ENCODE measurements at regions not wholly inside any gene's neighbourhood (a gene's known extent, or its start where the extent isn't known, plus 50 kb on each side); places are given as distances from the start of the nearest gene placed in this dataset.

DNA sequence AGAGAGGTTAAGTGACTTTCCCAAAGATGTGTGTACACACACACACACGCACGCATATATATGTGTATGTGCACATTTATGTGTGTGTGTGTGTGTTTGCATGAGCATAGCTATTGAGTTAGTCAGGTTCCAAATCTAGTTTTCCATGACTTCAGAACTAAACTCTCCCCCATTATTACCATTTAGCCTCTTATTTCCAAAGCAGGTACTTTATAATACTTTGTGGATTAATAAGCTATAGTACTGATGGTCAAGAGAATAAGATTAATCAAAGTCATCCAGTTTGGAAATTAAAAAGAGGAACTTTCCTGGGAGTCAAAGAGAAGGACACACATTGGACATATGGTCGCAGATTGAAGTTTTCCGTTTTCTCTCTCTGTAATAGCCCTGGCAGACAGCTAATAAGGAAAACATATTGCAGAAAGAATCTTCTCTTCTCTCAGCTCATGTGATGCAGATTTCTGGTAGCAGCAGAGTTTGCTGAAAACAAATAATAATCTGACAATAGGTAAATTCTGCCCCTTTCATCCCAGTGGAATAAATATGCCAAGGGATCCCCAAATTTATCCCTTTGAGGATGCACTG lies 410.9 kb upstream of the TCF4 start:
- TF ChIP-seq GATA2 (IDR thresholded peaks at IDR 0.05; ENCODE audit: low read depth, low read length) (no peak), GATA3 (IDR thresholded peaks at IDR 0.05; ENCODE audit: low read depth, low read length) (no peak)

Data from SH-SY5Y (cell line).